SK-N-SH treated with all-trans-retinoic acid at 6 μM for 48 hours (cell line): ENCODE measurements at regions not wholly inside any gene's neighbourhood (a gene's known extent, or its start where the extent isn't known, plus 50 kb on each side); places are given as distances from the start of the nearest gene placed in this dataset.
A peak's percentile ranks its signal among the peaks of the same experiment; 100 is the strongest.

Experiments used
- ATAC-seq: fragments of 200-7000 bp; cut with Tn5 transposase; 3 replicates; pipeline ENCODE4 v1.9.1; 2020; ENCODE audit warnings: mild to moderate bottlenecking, moderate library complexity
- ARNTL ChIP-seq: fragments of 450-650 bp; formaldehyde crosslinking; IDR thresholded peaks from 2 replicates; pipeline ENCODE4 v1.5.0; 2020; ENCODE audit warnings: low read depth, mild to moderate bottlenecking, moderate library complexity, borderline replicate concordance
- BACH2 ChIP-seq: fragments of 250-450 bp; sonication (Bioruptor Pico); IDR thresholded peaks from 2 replicates; pipeline ENCODE4 v1.9.0; 2021; ENCODE audit warnings: mild to moderate bottlenecking, borderline replicate concordance
- CREB5 ChIP-seq: fragments of 250-450 bp; sonication (Bioruptor Pico); IDR thresholded peaks from 2 replicates; pipeline ENCODE4 v1.5.1; 2020; ENCODE audit warnings: low read depth, mild to moderate bottlenecking, moderate library complexity
- CSDC2 ChIP-seq: fragments of 250-450 bp; sonication (Bioruptor Pico); IDR thresholded peaks from 2 replicates; pipeline ENCODE4 v1.5.0; 2020; ENCODE audit warnings: mild to moderate bottlenecking, moderate library complexity
- CSRNP3 ChIP-seq: fragments of 250-450 bp; sonication (Bioruptor Pico); IDR thresholded peaks from 2 replicates; pipeline ENCODE4 v1.5.1; 2021; ENCODE audit warnings: mild to moderate bottlenecking, moderate library complexity
- ESRRG ChIP-seq: fragments of 250-450 bp; sonication (Bioruptor Pico); IDR thresholded peaks from 2 replicates; pipeline ENCODE4 v1.6.1; 2021; ENCODE audit warnings: mild to moderate bottlenecking
- GLIS3 ChIP-seq: fragments of 250-450 bp; sonication (Bioruptor Pico); IDR thresholded peaks from 2 replicates; pipeline ENCODE4 v1.5.0; 2020; ENCODE audit warnings: mild to moderate bottlenecking, moderate library complexity
- ISL1 ChIP-seq: fragments of 250-450 bp; sonication (Bioruptor Pico); IDR thresholded peaks from 2 replicates; pipeline ENCODE4 v2.1.2; 2022; ENCODE audit warnings: mild to moderate bottlenecking, moderate library complexity
- OSR1 ChIP-seq: fragments of 250-450 bp; sonication (Bioruptor Pico); IDR thresholded peaks from 2 replicates; pipeline ENCODE4 v1.8.0; 2022; ENCODE audit warnings: moderate library complexity, mild to moderate bottlenecking, inconsistent platforms
- PATZ1 ChIP-seq: fragments of 250-450 bp; sonication (Bioruptor Pico); IDR thresholded peaks from 2 replicates; pipeline ENCODE4 v1.8.0; 2020; ENCODE audit warnings: mild to moderate bottlenecking, moderate library complexity, borderline replicate concordance
- PPARA ChIP-seq: fragments of 250-450 bp; sonication (Bioruptor Pico); IDR thresholded peaks from 2 replicates; pipeline ENCODE4 v1.5.0; 2020; ENCODE audit warnings: mild to moderate bottlenecking, borderline replicate concordance
- RARB ChIP-seq: fragments of 250-450 bp; sonication (Bioruptor Pico); IDR thresholded peaks from 2 replicates; pipeline ENCODE4 v1.8.0; 2021; ENCODE audit warnings: mild to moderate bottlenecking, moderate library complexity
- SNAI2 ChIP-seq: fragments of 250-450 bp; sonication (Bioruptor Pico); IDR thresholded peaks from 2 replicates; pipeline ENCODE4 v1.5.0; 2020; ENCODE audit warnings: mild to moderate bottlenecking, moderate library complexity
- TCF4 ChIP-seq: fragments of 250-450 bp; sonication (Bioruptor Pico); IDR thresholded peaks from 2 replicates; pipeline ENCODE4 v1.8.0; 2021; ENCODE audit warnings: mild to moderate bottlenecking, moderate library complexity, borderline replicate concordance
- TOX ChIP-seq: fragments of 250-450 bp; sonication (Bioruptor Pico); IDR thresholded peaks from 2 replicates; pipeline ENCODE4 v1.8.0; 2021; ENCODE audit warnings: mild to moderate bottlenecking, moderate library complexity, borderline replicate concordance
- TSHZ2 ChIP-seq: fragments of 250-450 bp; sonication (Bioruptor Pico); IDR thresholded peaks from 2 replicates; pipeline ENCODE4 v1.5.0; 2020; ENCODE audit warnings: mild to moderate bottlenecking, moderate library complexity
- ZC3H10 ChIP-seq: fragments of 250-450 bp; sonication (Bioruptor Pico); IDR thresholded peaks from 2 replicates; pipeline ENCODE4 v1.5.1; 2021; ENCODE audit warnings: mild to moderate bottlenecking, moderate library complexity
- ZFP3 ChIP-seq: fragments of 250-450 bp; sonication (Bioruptor Pico); IDR thresholded peaks from 2 replicates; pipeline ENCODE4 v1.5.0; 2020; ENCODE audit warnings: mild to moderate bottlenecking, moderate library complexity
- ZFP30 ChIP-seq: fragments of 450-650 bp; formaldehyde crosslinking; IDR thresholded peaks from 2 replicates; pipeline ENCODE4 v1.5.0; 2022; ENCODE audit warnings: mild to moderate bottlenecking, moderate library complexity
- ZNF565 ChIP-seq: fragments of 450-650 bp; formaldehyde crosslinking; conservative IDR thresholded peaks from 2 replicates; pipeline ENCODE4 v1.5.0; 2020; ENCODE audit warnings: low read depth, mild to moderate bottlenecking, moderate library complexity
- ZNF70 ChIP-seq: fragments of 450-650 bp; formaldehyde crosslinking; IDR thresholded peaks from 2 replicates; pipeline ENCODE4 v1.5.0; 2020; ENCODE audit warnings: mild to moderate bottlenecking, moderate library complexity
- ZNF8 ChIP-seq: fragments of 450-650 bp; formaldehyde crosslinking; IDR thresholded peaks from 2 replicates; pipeline ENCODE4 v1.5.0; 2020; ENCODE audit warnings: mild to moderate bottlenecking, moderate library complexity

DNA sequence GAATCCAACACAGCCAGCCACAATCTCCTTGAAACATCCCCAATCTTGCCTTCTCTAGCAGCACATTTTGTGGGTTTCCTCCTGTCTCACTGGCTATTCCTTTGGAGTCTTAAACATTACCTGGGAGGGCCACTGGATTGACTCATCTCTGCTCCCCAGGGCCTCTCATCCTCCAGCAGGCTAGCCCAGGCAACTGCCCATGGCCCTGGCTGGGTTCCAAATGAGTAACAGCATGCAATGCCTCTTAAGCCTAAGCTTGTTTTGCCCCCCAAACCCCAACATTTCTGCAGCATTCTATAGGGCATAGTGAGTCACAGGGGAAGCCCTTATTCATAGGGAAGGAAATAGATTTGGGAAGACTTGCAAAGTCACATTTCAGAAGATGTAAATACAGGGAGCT lies 204.9 kb downstream of the FOXA2 start (continued):
- TF ChIP-seq PATZ1 (no peak), PPARA (no peak), ZNF565 (CRISPR knock-in tag) (no peak), TCF4 (CRISPR knock-in tag) (no peak), ZNF70 (CRISPR knock-in tag) (no peak), OSR1 (CRISPR knock-in tag) (no peak), ZFP30 (CRISPR knock-in tag) (no peak)
- TF ChIP-seq, all 23 proteins: peak for 0

GRCh38 chr20:22374678-22375590 lies 209.4 kb downstream of the FOXA2 start:
- peak; percentile 30; the same call in 2 of the 3 replicates for ATAC-seq
- TF ChIP-seq TOX (CRISPR knock-in tag) (no peak), TCF4 (CRISPR knock-in tag) (no peak), SNAI2 (CRISPR knock-in tag) (no peak), ZC3H10 (CRISPR knock-in tag) (no peak)
- TF ChIP-seq, all 23 proteins: peak for 0

GRCh38 chr20:22374066-22374465 lies 210.3 kb downstream of the FOXA2 start:
- ATAC-seq = no peak
- no peak for TF ChIP-seq ZC3H10 (CRISPR knock-in tag)
- TF ChIP-seq ZNF70 (CRISPR knock-in tag) = no peak
- no peak for TF ChIP-seq OSR1 (CRISPR knock-in tag)
- no peak for TF ChIP-seq CSDC2
- TF ChIP-seq SNAI2 (CRISPR knock-in tag) = no peak
- no peak for TF ChIP-seq GLIS3 (CRISPR knock-in tag)
- no peak for TF ChIP-seq ZFP3
- TF ChIP-seq PPARA = no peak
- no peak for TF ChIP-seq TSHZ2 (CRISPR knock-in tag)
- no peak for TF ChIP-seq ARNTL (CRISPR knock-in tag)
- TF ChIP-seq BACH2 (CRISPR knock-in tag) = no peak
- no peak for TF ChIP-seq TOX (CRISPR knock-in tag)
- TF ChIP-seq RARB (CRISPR knock-in tag) = no peak
- no peak for TF ChIP-seq ESRRG (CRISPR knock-in tag)
- no peak for TF ChIP-seq ZNF8 (CRISPR knock-in tag)
- TF ChIP-seq ISL1 (CRISPR knock-in tag) = no peak
- no peak for TF ChIP-seq PATZ1
- TF ChIP-seq CREB5 (CRISPR knock-in tag) = no peak
- no peak for TF ChIP-seq CSRNP3 (CRISPR knock-in tag)
